ENCODE measurements at regions not wholly inside any gene's neighbourhood (a gene's known extent, or its start where the extent isn't known, plus 50 kb on each side); places are given as distances from the start of the nearest gene placed in this dataset.
"Not testable (repeated sequence)": the region's sequence is repeated elsewhere in the genome, so short reads cannot be mapped to it uniquely, and the experiment has no call there.

DNA sequence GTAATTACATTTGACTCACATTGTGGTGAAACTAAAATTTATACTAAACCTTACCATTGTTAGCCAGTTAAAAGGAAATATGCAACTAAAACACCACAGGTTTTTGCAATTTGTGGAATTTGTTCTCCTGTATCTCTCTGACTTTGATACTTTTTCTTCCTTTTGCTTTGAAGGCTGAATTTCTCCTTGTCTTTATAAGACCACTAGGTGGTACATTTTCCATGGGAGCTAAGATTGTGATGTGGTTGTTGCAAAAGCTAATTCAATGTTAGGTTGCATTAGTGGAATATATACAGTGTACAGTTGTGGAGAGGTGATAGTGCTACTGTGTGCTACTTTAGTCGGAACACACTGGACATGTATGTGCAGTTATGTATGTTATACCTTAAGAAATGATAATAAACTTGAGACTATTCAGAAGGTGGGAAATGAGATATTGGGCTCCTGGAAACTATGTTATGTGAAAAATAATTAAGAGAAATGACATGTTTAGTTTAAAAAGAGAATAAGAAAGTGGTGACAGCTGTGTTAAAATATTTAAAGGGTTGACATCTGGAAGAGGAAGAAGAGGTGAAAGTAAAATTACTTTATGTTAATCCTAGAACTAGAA lies 70.3 kb downstream of the ARL9 start:
- peak; percentile 35 for DNase-seq (ENCODE audit: low spot score)

DNA sequence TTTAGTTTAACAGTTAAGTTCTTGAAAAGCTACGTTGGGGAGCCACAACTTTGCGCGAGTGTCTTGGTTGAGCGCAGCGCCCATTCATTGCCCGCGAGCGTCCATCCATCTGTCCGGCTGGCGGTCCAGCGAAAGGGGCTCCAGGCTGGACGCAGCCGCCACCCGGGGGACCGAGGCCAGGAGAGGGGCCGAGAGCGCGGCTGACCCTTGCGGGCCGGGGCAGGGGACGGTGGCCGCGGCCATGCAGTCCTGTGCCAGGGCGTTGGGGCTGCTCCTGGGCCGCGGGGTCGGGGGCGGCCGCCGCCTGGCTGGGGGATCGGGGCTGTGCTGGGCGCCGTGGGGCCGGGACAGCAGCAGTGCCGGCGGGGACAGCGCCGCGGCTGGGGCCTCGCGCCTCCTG lies 86.8 kb downstream of the ARL9 start:
- DNase-seq (ENCODE audit: low spot score): not testable (repeated sequence)

Data from D341Med (cell line).